Astrocyte (in vitro differentiated cells and primary cell): ENCODE measurements at regions not wholly inside any gene's neighbourhood (a gene's known extent, or its start where the extent isn't known, plus 50 kb on each side); places are given as distances from the start of the nearest gene placed in this dataset.
"Not testable (repeated sequence)": the region's sequence is repeated elsewhere in the genome, so short reads cannot be mapped to it uniquely, and the experiment has no call there.

ENCODE experiments used
- DNase-seq: peaks from one replicate; pipeline ENCODE4 v3.0.0-alpha.2; 2010; ENCODE audit warnings: low read depth
- FAIRE-seq: peaks from 2 replicates; lab custom pipeline; 2011; peaks lifted over from hg19 to GRCh38; lab: Jason Lieb, UNC
- H2AFZ ChIP-seq: 2 replicates; pipeline ENCODE4 v1.6.0; 2012; ENCODE audit warnings: low read depth, low read length, inconsistent platforms
- H3K27ac ChIP-seq: 2 replicates; pipeline ENCODE4 v1.5.1; 2011; ENCODE audit warnings: low read depth, low read length, inconsistent platforms
- H3K27me3 ChIP-seq: 2 replicates; pipeline ENCODE4 v1.6.0; 2011; ENCODE audit warnings: low read length, inconsistent platforms; ENCODE audit not compliant: insufficient read depth
- H3K36me3 ChIP-seq: 2 replicates; pipeline ENCODE4 v1.5.1; 2011; ENCODE audit warnings: low read length, inconsistent platforms; ENCODE audit not compliant: insufficient read depth
- H3K4me1 ChIP-seq: 2 replicates; pipeline ENCODE4 v1.5.1; 2011; ENCODE audit warnings: low read length, inconsistent platforms; ENCODE audit not compliant: insufficient read depth
- H3K4me2 ChIP-seq: 2 replicates; pipeline ENCODE4 v1.6.0; 2012; ENCODE audit warnings: low read length, inconsistent platforms
- H3K4me3 ChIP-seq: 2 replicates; pipeline ENCODE4 v1.5.1; 2011; ENCODE audit warnings: low read depth, mild to moderate bottlenecking, low read length, inconsistent platforms; ENCODE audit not compliant: insufficient read depth
- H3K79me2 ChIP-seq: 2 replicates; pipeline ENCODE4 v1.6.0; 2012; ENCODE audit warnings: mild to moderate bottlenecking, low read length, inconsistent platforms; ENCODE audit not compliant: insufficient read depth
- H3K9ac ChIP-seq: 2 replicates; pipeline ENCODE4 v1.6.0; 2012; ENCODE audit warnings: mild to moderate bottlenecking, low read length, inconsistent platforms
- H3K9me3 ChIP-seq: 2 replicates; pipeline ENCODE4 v1.5.1; 2012; ENCODE audit warnings: low read depth, mild to moderate bottlenecking, low read length, inconsistent platforms; ENCODE audit not compliant: insufficient read depth
- H4K20me1 ChIP-seq: 2 replicates; pipeline ENCODE4 v1.6.0; 2012; ENCODE audit warnings: low read length, inconsistent platforms; ENCODE audit not compliant: insufficient read depth
- H3K27ac Mint-ChIP-seq: one replicate; pipeline ENCODE4 v1.8.0; 2021; ENCODE audit warnings: mild to moderate bottlenecking, mixed read lengths; ENCODE audit not compliant: unreplicated experiment
- H3K27me3 Mint-ChIP-seq: one replicate; pipeline ENCODE4 v1.8.0; 2021; ENCODE audit warnings: low read depth, mixed read lengths; ENCODE audit not compliant: unreplicated experiment
- H3K36me3 Mint-ChIP-seq: one replicate; pipeline ENCODE4 v1.8.0; 2021; ENCODE audit warnings: low read depth, mixed read lengths; ENCODE audit not compliant: unreplicated experiment
- H3K4me1 Mint-ChIP-seq: one replicate; pipeline ENCODE4 v1.8.0; 2021; ENCODE audit warnings: low read depth, mixed read lengths; ENCODE audit not compliant: unreplicated experiment
- H3K4me3 Mint-ChIP-seq: one replicate; pipeline ENCODE4 v1.8.0; 2021; ENCODE audit warnings: mild to moderate bottlenecking, moderate library complexity, mixed read lengths; ENCODE audit not compliant: unreplicated experiment
- H3K9me3 Mint-ChIP-seq: one replicate; pipeline ENCODE4 v1.8.0; 2021; ENCODE audit warnings: mild to moderate bottlenecking, mixed read lengths; ENCODE audit not compliant: unreplicated experiment
- EZH2 ChIP-seq: IDR thresholded peaks from 2 replicates; pipeline ENCODE4 v1.6.1; 2012; ENCODE audit warnings: mild to moderate bottlenecking, low read length, inconsistent platforms; ENCODE audit not compliant: insufficient read depth
- TF ChIP-seq, protein P1 (sequence below): IDR thresholded peaks from 2 replicates; pipeline ENCODE4 v1.5.1; 2011; ENCODE audit warnings: low read depth, mild to moderate bottlenecking, inconsistent platforms, low read length, moderate library complexity; ENCODE audit not compliant: insufficient read depth

DNA sequence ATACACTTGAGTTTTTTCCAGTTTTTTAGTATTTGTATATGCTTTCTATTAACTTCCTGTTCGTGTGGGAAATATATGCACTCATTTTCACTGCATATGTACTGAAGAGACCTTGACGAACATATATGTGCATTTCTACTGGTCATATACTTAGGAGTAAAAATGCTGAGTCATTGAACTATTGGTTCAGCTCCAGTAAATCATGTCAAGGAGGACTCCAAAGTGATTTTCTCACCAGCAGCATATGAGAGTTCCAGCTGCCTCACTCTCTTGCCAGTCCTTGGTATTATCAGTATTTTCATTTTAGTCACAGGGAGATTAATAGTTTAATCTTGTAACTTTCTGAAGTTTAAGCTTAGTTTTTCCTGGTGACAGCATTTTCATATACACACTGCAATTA, 2750.2 kb downstream of the ARAP2 start:
- Histone ChIP-seq H3K36me3 (no peaks in the 10 kb centered on the region), H3K9ac (no peak overlapping the region), H3K4me2 (no peak overlapping the region), H3K27ac (no peak overlapping the region), H3K27me3 (no peaks in the 10 kb centered on the region), H3K9me3 (no peaks in the 10 kb centered on the region), H4K20me1 (no peaks in the 10 kb centered on the region), H3K4me3 (no peak overlapping the region), H3K79me2 (no peaks in the 10 kb centered on the region), H2AFZ (no peak overlapping the region), H3K4me1 (no peaks in the 10 kb centered on the region)
- Mint-ChIP-seq H3K27me3 (no peaks in the 10 kb centered on the region), H3K4me1 (peaks cover 2% of the 10 kb centered on the region), H3K27ac (no peak overlapping the region), H3K9me3 (no peaks in the 10 kb centered on the region), H3K4me3 (no peak overlapping the region), H3K36me3 (no peaks in the 10 kb centered on the region)
- FAIRE-seq (no peak), DNase-seq (peak; percentile 3)
- no peak for TF ChIP-seq EZH2
- TF ChIP-seq, protein P1, sequence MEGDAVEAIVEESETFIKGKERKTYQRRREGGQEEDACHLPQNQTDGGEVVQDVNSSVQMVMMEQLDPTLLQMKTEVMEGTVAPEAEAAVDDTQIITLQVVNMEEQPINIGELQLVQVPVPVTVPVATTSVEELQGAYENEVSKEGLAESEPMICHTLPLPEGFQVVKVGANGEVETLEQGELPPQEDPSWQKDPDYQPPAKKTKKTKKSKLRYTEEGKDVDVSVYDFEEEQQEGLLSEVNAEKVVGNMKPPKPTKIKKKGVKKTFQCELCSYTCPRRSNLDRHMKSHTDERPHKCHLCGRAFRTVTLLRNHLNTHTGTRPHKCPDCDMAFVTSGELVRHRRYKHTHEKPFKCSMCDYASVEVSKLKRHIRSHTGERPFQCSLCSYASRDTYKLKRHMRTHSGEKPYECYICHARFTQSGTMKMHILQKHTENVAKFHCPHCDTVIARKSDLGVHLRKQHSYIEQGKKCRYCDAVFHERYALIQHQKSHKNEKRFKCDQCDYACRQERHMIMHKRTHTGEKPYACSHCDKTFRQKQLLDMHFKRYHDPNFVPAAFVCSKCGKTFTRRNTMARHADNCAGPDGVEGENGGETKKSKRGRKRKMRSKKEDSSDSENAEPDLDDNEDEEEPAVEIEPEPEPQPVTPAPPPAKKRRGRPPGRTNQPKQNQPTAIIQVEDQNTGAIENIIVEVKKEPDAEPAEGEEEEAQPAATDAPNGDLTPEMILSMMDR = no peak

DNA sequence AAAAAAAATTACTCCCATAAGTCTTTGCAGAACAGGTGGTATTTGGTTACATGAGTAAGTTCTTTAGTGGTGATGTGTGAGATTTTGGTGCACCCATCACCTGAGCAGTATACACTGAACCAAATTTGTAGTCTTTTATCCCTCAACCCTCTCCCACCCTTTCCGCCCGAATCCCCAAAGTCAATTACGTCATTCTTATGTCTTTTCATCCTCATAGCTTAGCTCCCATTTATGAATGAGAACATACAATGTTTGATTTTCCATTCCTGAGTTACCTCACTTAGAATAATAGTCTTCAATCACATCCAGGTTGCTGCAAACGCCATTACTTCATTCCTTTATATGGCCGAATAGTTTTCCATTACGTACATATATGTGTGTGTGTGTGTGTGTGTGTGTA, 2742.7 kb downstream of the ARAP2 start:
- FAIRE-seq, H3K27me3 ChIP-seq, H3K27ac ChIP-seq, H3K4me3 ChIP-seq, H3K9me3 ChIP-seq, H4K20me1 ChIP-seq, H3K9ac ChIP-seq, H3K4me1 ChIP-seq, H3K36me3 ChIP-seq, DNase-seq, H3K4me3 Mint-ChIP-seq, H2AFZ ChIP-seq, H3K9me3 Mint-ChIP-seq, H3K79me2 ChIP-seq, H3K27ac Mint-ChIP-seq, H3K4me2 ChIP-seq, H3K4me1 Mint-ChIP-seq, H3K36me3 Mint-ChIP-seq, H3K27me3 Mint-ChIP-seq: not testable (repeated sequence)

DNA sequence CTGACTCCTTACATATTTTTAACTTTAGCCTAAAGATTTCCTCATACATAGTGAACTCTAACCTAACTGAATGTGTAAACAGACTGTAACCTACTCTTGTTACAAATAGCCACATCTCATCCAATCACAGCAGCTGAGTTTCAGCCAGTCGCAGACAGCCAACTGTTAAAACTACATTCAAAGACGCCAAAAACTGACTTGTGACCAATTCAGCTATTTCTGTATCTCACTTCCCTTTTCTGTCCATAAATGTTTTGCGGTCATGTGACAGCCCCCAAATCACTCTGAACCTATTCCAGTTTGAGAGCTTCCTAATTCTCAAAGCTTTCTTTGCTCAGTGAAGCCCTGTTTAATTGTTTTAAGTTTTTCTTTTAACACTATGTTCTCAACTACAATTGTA, 2731.9 kb downstream of the ARAP2 start:
- no peak for FAIRE-seq
- no peak overlapping the region for H3K4me3 Mint-ChIP-seq

More for the DNA sequence above, 2731.9 kb downstream of the ARAP2 start:
- no peak for DNase-seq
- TF ChIP-seq, protein P1 = no peak
- TF ChIP-seq EZH2 = no peak
- no peak overlapping the region for H3K4me2 ChIP-seq
- no peaks in the 10 kb centered on the region for H3K79me2 ChIP-seq
- no peaks in the 10 kb centered on the region for H3K27me3 Mint-ChIP-seq
- H3K4me1 Mint-ChIP-seq = no peaks in the 10 kb centered on the region
- no peak overlapping the region for H3K27ac Mint-ChIP-seq
- H3K27me3 ChIP-seq = no peaks in the 10 kb centered on the region
- no peaks in the 10 kb centered on the region for H4K20me1 ChIP-seq
- no peaks in the 10 kb centered on the region for H3K36me3 ChIP-seq
- H2AFZ ChIP-seq = no peak overlapping the region
- no peak overlapping the region for H3K9ac ChIP-seq
- H3K4me3 ChIP-seq = no peak overlapping the region
- H3K27ac ChIP-seq = no peak overlapping the region
- no peaks in the 10 kb centered on the region for H3K36me3 Mint-ChIP-seq
- peaks cover 4% of the 10 kb centered on the region for H3K9me3 Mint-ChIP-seq
- no peaks in the 10 kb centered on the region for H3K4me1 ChIP-seq
- H3K9me3 ChIP-seq = no peaks in the 10 kb centered on the region
